Spleen (tissue), 11 donors: ENCODE measurements at regions not wholly inside any gene's neighbourhood (a gene's known extent, or its start where the extent isn't known, plus 50 kb on each side); places are given as distances from the start of the nearest gene placed in this dataset.
"Not testable (repeated sequence)": the region's sequence is repeated elsewhere in the genome, so short reads cannot be mapped to it uniquely, and the experiment has no call there.

Experiments used
- DNase-seq: peaks from one replicate; pipeline ENCODE4 v3.0.0-alpha.2; 2020
- H3K27ac ChIP-seq, 8 donors: fragments of 200-600 bp; sonication (generic) in 7 of 8; 1 replicate in 4 of 8; 2 replicates in 4 of 8; pipeline versions ENCODE4 v1.5.0 to v1.8.0; 2016 to 2021; ENCODE audit warnings: inconsistent platforms in 4 of 8, mild to moderate bottlenecking in 4 of 8, moderate library complexity in 1 of 8
- H3K27me3 ChIP-seq, 7 donors: fragments of 200-600 bp; sonication (generic) in 6 of 7; replicated peaks in 1 of 7; 1 replicate in 4 of 7; 2 replicates in 3 of 7; pipeline versions ENCODE4 v1.5.0 to v1.8.0; 2016 to 2021; ENCODE audit warnings: inconsistent platforms in 3 of 7, mild to moderate bottlenecking in 1 of 7
- H3K36me3 ChIP-seq, 6 donors: fragments of 200-600 bp; sonication (generic) in 5 of 6; 1 replicate in 4 of 6; 2 replicates in 2 of 6; pipeline versions ENCODE4 v1.5.0 to v1.8.0; 2016 to 2021; ENCODE audit warnings: inconsistent platforms in 2 of 6
- H3K4me1 ChIP-seq, 6 donors: fragments of 200-600 bp; sonication (generic) in 5 of 6; 1 replicate in 3 of 6; 2 replicates in 3 of 6; pipeline versions ENCODE4 v1.5.0 to v1.8.0; 2016 to 2021; ENCODE audit warnings: inconsistent platforms in 3 of 6
- H3K4me3 ChIP-seq, 8 donors: fragments of 200-600 bp; sonication (generic) in 7 of 8; 1 replicate in 4 of 8; 2 replicates in 4 of 8; pipeline versions ENCODE4 v1.5.0 to v1.8.0; 2016 to 2021; ENCODE audit warnings: inconsistent platforms in 4 of 8, mild to moderate bottlenecking in 4 of 8, moderate library complexity in 2 of 8
- H3K9me3 ChIP-seq, 8 donors: fragments of 200-600 bp; sonication (generic) in 7 of 8; 1 replicate in 4 of 8; 2 replicates in 4 of 8; pipeline versions ENCODE4 v1.5.0 to v1.8.0; 2016 to 2021; ENCODE audit warnings: inconsistent platforms in 4 of 8
- POLR2A ChIP-seq, 3 donors: fragments of 450-650 bp; IDR thresholded peaks; one replicate each; pipeline ENCODE4 v1.5.1; 2017; ENCODE audit warnings: antibody characterized with exemption in 3 of 3, mild to moderate bottlenecking in 1 of 3
- POLR2AphosphoS5 ChIP-seq, 3 donors: sonication (generic); formaldehyde crosslinking; IDR thresholded peaks; one replicate each; pipeline ENCODE4 v1.5.1; 2017; ENCODE audit warnings: antibody characterized with exemption in 3 of 3
- WGBS, 5 donors: extraction: QIAGEN DNeasy Blood & Tissue Kit in 3 of 5; methylation state at CpG; one replicate each; pipeline versions ENCODE4 v1.1.5 to v1.1.7; 2013 to 2018; 5-methylcytosine and 5-hydroxymethylcytosine counted together
- intact Hi-C: fragments of 100-400 bp; cut with DNase I; formaldehyde crosslinking; loops from one replicate; pipeline ENCODE4 v1.15.0; 2023; ENCODE audit warnings: low total_unique reads
- TF ChIP-seq, protein P1 (sequence below), 11 experiments: fragments of 200-600 bp in 7 of 11; fragments of 450-650 bp in 4 of 11; sonication (generic) in 4 of 11; IDR thresholded peaks in 8 of 11; conservative IDR thresholded peaks in 3 of 11; 1 replicate in 7 of 11; 2 replicates in 4 of 11; pipeline versions ENCODE4 v1.4.0 to v1.8.0; 2016 to 2021; ENCODE audit warnings: antibody characterized with exemption in 11 of 11, inconsistent platforms in 4 of 11, mild to moderate bottlenecking in 1 of 11
- donor health status: healthy with polysubstance abuse.
- donor health status: DM: no; HTN: no; CAD: no; lungs with moderate emphysema.
- donor health status: DM: no; HTN: no; CAD: no.
- donor health status: Bipolar disorder and iron deficiency.
- donor health status: healthy.
- donor health status: DM: no; HTN: no; CAD: no.
- donor health status: DM: yes; HTN: yes; CAD: no.

DNA sequence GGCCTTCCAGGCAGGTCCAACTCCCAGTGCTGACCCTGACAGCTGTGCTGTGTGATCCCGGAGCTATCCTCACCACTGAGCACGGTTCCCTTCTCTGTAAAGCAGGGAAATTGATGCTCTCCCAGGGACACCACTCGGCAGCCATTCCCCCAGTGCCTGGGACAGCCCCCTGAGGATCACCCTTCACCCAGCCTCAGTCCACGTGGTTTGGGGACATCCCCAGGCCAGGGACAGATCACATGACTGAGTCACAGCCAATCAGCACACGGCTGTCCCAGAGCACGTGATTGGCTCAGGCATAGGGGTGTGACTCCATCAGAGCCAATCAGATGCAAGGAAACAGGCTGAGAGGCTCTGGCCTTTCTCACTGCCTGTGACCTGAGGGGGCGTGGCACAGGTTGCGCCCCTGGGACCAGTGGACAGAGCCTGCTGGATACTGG is 68.8 kb upstream of the SFSWAP start:
- no peak overlapping the region for H3K4me3 ChIP-seq
- TF ChIP-seq, protein P1, sequence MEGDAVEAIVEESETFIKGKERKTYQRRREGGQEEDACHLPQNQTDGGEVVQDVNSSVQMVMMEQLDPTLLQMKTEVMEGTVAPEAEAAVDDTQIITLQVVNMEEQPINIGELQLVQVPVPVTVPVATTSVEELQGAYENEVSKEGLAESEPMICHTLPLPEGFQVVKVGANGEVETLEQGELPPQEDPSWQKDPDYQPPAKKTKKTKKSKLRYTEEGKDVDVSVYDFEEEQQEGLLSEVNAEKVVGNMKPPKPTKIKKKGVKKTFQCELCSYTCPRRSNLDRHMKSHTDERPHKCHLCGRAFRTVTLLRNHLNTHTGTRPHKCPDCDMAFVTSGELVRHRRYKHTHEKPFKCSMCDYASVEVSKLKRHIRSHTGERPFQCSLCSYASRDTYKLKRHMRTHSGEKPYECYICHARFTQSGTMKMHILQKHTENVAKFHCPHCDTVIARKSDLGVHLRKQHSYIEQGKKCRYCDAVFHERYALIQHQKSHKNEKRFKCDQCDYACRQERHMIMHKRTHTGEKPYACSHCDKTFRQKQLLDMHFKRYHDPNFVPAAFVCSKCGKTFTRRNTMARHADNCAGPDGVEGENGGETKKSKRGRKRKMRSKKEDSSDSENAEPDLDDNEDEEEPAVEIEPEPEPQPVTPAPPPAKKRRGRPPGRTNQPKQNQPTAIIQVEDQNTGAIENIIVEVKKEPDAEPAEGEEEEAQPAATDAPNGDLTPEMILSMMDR (IDR thresholded peaks at IDR 0.05 in 8 of 11, conservative IDR thresholded peaks at IDR 0.05 in 3 of 11), result no peak
- TF ChIP-seq POLR2A (IDR thresholded peaks at IDR 0.05), result no peak
- no peak for TF ChIP-seq POLR2AphosphoS5 (IDR thresholded peaks at IDR 0.05)
- peaks cover 0 to 70% (median 7%) of the 10 kb centered on the region in 7 donors for H3K27me3 ChIP-seq
- no peaks in the 10 kb centered on the region for H3K9me3 ChIP-seq
- WGBS, 5 donors, result 75 to 89% (median 79%) methylated on average over 4 to 8 of the region's 8 CpGs
- H3K36me3 ChIP-seq, result no peaks in the 10 kb centered on the region
- no peaks in the 10 kb centered on the region for H3K4me1 ChIP-seq
- H3K27ac ChIP-seq, result no peak overlapping the region
- intact Hi-C loops, result loop anchor here (5.0 kb wide), 1 partner anchor 330 kb away; no protein-coding TSS in a partner anchor
- DNase-seq, result no peak

DNA sequence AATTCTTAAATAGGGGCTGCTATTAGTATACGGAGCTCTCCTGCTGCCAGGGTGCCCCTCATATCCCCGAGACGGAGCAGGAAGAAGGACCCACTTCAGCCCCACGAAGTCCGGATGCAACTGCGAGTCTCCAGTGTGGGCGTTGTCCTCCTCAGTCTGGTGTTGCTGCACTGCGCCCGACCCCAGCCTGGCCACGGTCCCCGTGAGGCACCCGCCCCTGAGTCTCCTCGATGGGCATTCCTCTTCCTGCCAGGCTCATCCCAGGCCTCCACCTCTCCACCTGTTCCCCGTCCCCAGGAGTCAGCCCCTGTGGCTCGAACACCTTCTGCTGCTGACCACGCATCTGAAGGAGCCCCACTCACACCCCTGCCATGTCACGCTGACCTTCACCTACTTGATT is 68.1 kb upstream of the SFSWAP start:
- intact Hi-C loops, result loop anchor here (5.0 kb wide), 1 partner anchor 330 kb away; no protein-coding TSS in a partner anchor
- TF ChIP-seq, protein P1 (IDR thresholded peaks at IDR 0.05 in 8 of 11, conservative IDR thresholded peaks at IDR 0.05 in 3 of 11), result no peak
- TF ChIP-seq POLR2A (IDR thresholded peaks at IDR 0.05) (no peak), POLR2AphosphoS5 (IDR thresholded peaks at IDR 0.05) (no peak)

DNA sequence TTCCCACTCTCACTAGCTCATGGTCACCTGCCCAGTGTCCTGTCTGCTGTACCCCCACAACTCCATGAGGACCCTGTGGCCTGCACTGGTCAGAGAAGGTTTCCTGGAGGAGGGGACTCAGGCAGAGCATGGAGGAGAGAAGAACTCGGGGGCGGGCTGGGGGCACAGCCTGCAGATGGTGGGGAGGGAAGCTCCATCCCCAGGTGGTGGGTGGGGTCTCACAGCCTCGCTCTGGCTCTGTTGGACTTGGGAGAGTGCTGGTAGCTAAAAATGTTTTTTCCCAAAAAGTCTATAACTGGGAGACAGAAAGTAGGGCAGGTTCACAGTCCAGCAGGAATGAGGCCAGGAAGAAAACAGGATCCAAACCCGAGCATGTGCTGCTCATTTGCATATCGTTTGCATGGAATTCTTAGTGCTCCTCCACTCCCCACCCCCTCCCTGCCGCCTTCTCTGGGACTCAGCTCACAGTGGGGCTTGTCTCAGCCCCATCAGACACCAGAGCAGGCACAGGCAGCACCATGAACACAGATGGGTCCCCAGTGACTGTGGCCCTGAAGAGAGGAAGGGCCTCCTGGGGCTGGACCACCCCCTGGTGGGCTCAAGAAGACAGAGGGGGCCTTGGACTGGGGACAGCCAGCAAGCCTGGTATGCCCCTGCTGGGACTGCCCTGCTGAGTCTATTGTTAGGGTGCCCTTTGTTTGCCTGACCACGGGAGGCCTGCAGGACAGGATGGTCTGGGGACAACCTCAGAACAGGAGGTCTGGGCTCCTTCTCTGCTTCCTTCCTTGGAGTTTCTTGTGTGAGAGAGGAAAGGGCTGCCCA is 67.0 kb upstream of the SFSWAP start:
- Histone ChIP-seq H3K27me3 (peaks cover 0 to 58% (median 0%) of the 10 kb centered on the region in 7 donors), H3K27ac (no peak overlapping the region), H3K9me3 (no peaks in the 10 kb centered on the region), H3K4me3 (no peak overlapping the region), H3K4me1 (no peaks in the 10 kb centered on the region), H3K36me3 (no peaks in the 10 kb centered on the region)
- WGBS, 5 donors, result 52 to 64% (median 58%) methylated on average over 7 of the region's 7 CpGs
- DNase-seq, result no peak
- intact Hi-C loops, result loop anchor here (5.0 kb wide), 1 partner anchor 332 kb away; no protein-coding TSS in a partner anchor
- TF ChIP-seq POLR2AphosphoS5 (IDR thresholded peaks at IDR 0.05) (no peak), POLR2A (IDR thresholded peaks at IDR 0.05) (no peak)
- TF ChIP-seq, protein P1 (IDR thresholded peaks at IDR 0.05 in 8 of 11, conservative IDR thresholded peaks at IDR 0.05 in 3 of 11), result no peak

More for the DNA sequence above, 68.1 kb upstream of the SFSWAP start:
- H3K27me3 ChIP-seq, result peaks cover 0 to 63% (median under 1%) of the 10 kb centered on the region in 7 donors
- H3K4me1 ChIP-seq, result no peaks in the 10 kb centered on the region
- H3K9me3 ChIP-seq, result no peaks in the 10 kb centered on the region
- no peak overlapping the region for H3K27ac ChIP-seq
- no peak overlapping the region for H3K4me3 ChIP-seq
- no peak for DNase-seq
- WGBS, 5 donors, result 88 to 96% (median 92%) methylated on average over 17 of the region's 17 CpGs
- H3K36me3 ChIP-seq, result no peaks in the 10 kb centered on the region

DNA sequence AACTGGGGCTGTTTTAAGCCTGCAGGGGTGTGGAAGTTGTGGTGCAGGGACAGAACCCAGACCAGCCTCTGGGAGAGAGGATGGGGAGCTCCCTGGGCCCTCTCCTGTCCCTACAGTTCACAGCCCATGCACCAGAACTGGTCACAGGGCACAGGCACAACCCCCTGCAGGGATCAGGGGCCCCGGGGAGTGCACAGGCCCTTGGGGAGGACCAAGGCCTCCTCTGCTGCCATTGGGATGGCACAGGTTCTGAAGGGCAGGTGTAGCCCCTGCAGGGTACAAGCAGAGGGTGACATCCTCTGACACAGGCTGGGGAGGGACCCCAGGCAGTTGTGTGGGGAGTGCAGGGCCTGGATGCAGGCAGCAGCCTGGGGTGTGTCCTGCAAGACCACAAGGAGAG is 66.4 kb upstream of the SFSWAP start:
- TF ChIP-seq POLR2AphosphoS5 (IDR thresholded peaks at IDR 0.05) (no peak), POLR2A (IDR thresholded peaks at IDR 0.05) (no peak)
- TF ChIP-seq, protein P1 (IDR thresholded peaks at IDR 0.05 in 8 of 11, conservative IDR thresholded peaks at IDR 0.05 in 3 of 11), result no peak
- intact Hi-C loops, result loop anchor here (5.0 kb wide), 1 partner anchor 332 kb away; no protein-coding TSS in a partner anchor
- Histone ChIP-seq H3K27me3 (peaks cover 0 to 51% (median 0%) of the 10 kb centered on the region in 7 donors), H3K4me1 (no peaks in the 10 kb centered on the region), H3K27ac (no peak overlapping the region), H3K9me3 (no peaks in the 10 kb centered on the region), H3K4me3 (no peak overlapping the region), H3K36me3 (no peaks in the 10 kb centered on the region)
- 67 to 86% (median 70%) methylated on average over 1 of the region's 1 CpG; no CpG with 5 or more reads in 1 of the 5 donors for WGBS, 5 donors
- DNase-seq, result no peak

DNA sequence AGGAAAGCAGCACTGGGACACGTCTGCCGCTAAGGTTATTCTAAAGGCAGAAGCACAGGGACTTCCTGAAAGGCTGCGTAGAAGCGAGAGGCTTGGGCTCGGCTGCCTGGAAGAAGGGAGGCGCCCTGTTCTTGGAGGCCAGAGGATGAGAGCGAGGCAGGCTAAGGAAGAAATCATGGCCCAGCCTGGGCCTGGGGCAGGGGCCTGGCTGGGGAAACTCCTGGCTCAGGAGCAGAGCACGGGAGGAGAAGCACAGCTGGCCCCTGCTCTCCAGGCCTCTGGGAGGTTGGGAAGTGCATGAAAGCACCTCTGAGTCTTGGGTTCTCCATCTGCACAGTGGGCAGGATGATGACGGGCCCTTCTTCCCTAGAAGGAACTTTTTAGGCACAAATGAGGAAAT is 66.0 kb upstream of the SFSWAP start:
- H3K27me3 ChIP-seq, result peaks cover 0 to 51% (median 0%) of the 10 kb centered on the region in 7 donors
- intact Hi-C loops, result loop anchor here (5.0 kb wide), 1 partner anchor 333 kb away; no protein-coding TSS in a partner anchor
- H3K9me3 ChIP-seq, H3K4me3 ChIP-seq, H3K27ac ChIP-seq, DNase-seq, H3K36me3 ChIP-seq, H3K4me1 ChIP-seq: not testable (repeated sequence)
- WGBS, 5 donors, result 71 to 83% (median 78%) methylated on average over 8 to 9 of the region's 9 CpGs

DNA sequence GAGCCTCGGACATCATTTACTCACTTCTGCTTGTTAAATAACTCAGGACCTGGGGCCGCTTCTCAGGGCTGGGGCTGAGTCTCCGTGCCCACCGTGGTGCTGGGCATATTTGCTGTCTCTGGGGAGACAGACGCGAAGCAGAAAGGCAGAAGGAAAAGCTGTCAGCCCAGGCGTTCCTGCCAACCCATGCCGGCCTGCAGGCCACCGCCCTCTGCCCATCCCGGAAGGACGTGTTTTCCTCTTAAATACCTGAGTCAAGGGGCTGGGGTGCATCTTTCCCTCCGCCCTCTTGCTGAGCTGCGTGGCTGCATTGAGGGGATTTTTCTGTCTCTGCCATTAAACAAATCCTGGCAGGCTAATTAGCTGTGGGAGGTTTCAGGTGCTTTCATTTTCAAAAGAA is 65.3 kb upstream of the SFSWAP start:
- H3K4me1 ChIP-seq, DNase-seq, intact Hi-C loops, H3K36me3 ChIP-seq, H3K27ac ChIP-seq, H3K4me3 ChIP-seq, H3K9me3 ChIP-seq: not testable (repeated sequence)
- WGBS, 5 donors, result 21 to 57% (median 50%) methylated on average over 7 to 12 of the region's 13 CpGs
- H3K27me3 ChIP-seq, result peaks cover 0 to 50% (median 0%) of the 10 kb centered on the region in 7 donors
